ENCODE measurements at regions not wholly inside any gene's neighbourhood (a gene's known extent, or its start where the extent isn't known, plus 50 kb on each side); places are given as distances from the start of the nearest gene placed in this dataset.

DNA sequence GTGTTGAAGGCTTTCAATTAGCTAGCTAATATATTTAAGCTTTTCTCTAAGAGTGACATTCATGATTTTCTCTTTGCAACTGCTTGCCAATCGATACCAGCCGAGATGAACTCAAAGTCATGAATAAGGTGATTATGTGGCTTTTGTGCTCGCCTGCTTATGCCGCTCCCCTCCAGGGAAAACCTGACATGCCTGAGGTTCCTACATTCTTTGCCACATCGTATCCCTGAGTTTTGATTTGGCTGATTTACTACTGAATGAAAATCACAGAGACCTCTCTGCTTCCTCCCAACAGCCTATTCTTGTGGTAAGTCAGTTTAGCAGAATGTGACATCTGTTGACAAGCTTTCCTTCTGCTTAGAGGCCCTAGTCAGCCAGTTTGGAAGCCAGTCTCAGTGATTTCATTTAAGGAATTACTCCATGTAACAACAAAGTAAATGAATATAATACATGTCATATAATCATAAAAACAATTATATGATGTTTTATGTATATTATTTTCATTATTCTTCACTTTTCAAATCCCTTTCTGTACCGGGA, 513.4 kb downstream of the CSNK1G3 start:
- Histone ChIP-seq H3K79me2 (ENCODE audit: control insufficient read depth, insufficient read depth, low read length) (no peaks in the 10 kb centered on the region), H3K4me1 (ENCODE audit: control insufficient read depth, extremely low read depth, insufficient read depth, low read length) (no peaks in the 10 kb centered on the region), H3K27me3 (ENCODE audit: control insufficient read depth, extremely low read depth, insufficient read depth, low read length) (no peaks in the 10 kb centered on the region), H3K27ac (ENCODE audit: control insufficient read depth, insufficient read depth, low read length) (no peak overlapping the region), H3K9me3 (ENCODE audit: control insufficient read depth, low read depth, low read length) (no peaks in the 10 kb centered on the region), H3K4me2 (ENCODE audit: control insufficient read depth, extremely low read depth, insufficient read depth, low read depth, low read length) (no peak overlapping the region), H3K4me3 (ENCODE audit: control insufficient read depth in 2 of 3, extremely low read depth in 1 of 3, insufficient read depth in 2 of 3, low read depth in 1 of 3, low read length in 3 of 3) (no peak overlapping the region), H2AFZ (ENCODE audit: control insufficient read depth, low read length) (no peak overlapping the region), H3K9me1 (ENCODE audit: control insufficient read depth, extremely low read depth, insufficient read depth, low read length) (no peaks in the 10 kb centered on the region), H4K20me1 (ENCODE audit: control insufficient read depth, extremely low read depth, insufficient read depth, low read length) (no peaks in the 10 kb centered on the region), H3K9ac (ENCODE audit: control insufficient read depth, extremely low read depth, insufficient read depth, low read length) (no peak overlapping the region), H3K36me3 (ENCODE audit: control insufficient read depth in 2 of 2, extremely low read depth in 1 of 2, insufficient read depth in 2 of 2, low read length in 2 of 2) (no peaks in the 10 kb centered on the region)
- dilution Hi-C loops (cut with MboI; ENCODE audit: extremely low pct_ligation_motif_present, low sequenced_read_pairs), result no loop called here
- FAIRE-seq (no peak), DNase-seq (ENCODE audit: low read depth, low spot score) (no peak)
- no peak for TF ChIP-seq CTCF (optimal IDR thresholded peaks at IDR 0.05 in 1 of 3, IDR thresholded peaks at IDR 0.05 in 1 of 3, conservative IDR thresholded peaks at IDR 0.05 in 1 of 3; ENCODE audit: extremely low read depth in 1 of 3, insufficient read depth in 2 of 3, low read length in 3 of 3)
- TF ChIP-seq EZH2 (IDR thresholded peaks at IDR 0.05; ENCODE audit: low read length), result no peak

GRCh38 chr5:124022966-124023365, 511.0 kb downstream of the CSNK1G3 start:
- Histone ChIP-seq H3K9me1 (ENCODE audit: control insufficient read depth, extremely low read depth, insufficient read depth, low read length) (no peaks in the 10 kb centered on the region), H4K20me1 (ENCODE audit: control insufficient read depth, extremely low read depth, insufficient read depth, low read length) (no peaks in the 10 kb centered on the region), H3K27ac (ENCODE audit: control insufficient read depth, insufficient read depth, low read length) (no peak overlapping the region), H3K4me2 (ENCODE audit: control insufficient read depth, extremely low read depth, insufficient read depth, low read depth, low read length) (no peak overlapping the region), H3K9me3 (ENCODE audit: control insufficient read depth, low read depth, low read length) (no peaks in the 10 kb centered on the region), H3K79me2 (ENCODE audit: control insufficient read depth, insufficient read depth, low read length) (no peaks in the 10 kb centered on the region), H3K9ac (ENCODE audit: control insufficient read depth, extremely low read depth, insufficient read depth, low read length) (no peak overlapping the region), H2AFZ (ENCODE audit: control insufficient read depth, low read length) (no peak overlapping the region), H3K4me1 (ENCODE audit: control insufficient read depth, extremely low read depth, insufficient read depth, low read length) (no peaks in the 10 kb centered on the region), H3K36me3 (ENCODE audit: control insufficient read depth in 2 of 2, extremely low read depth in 1 of 2, insufficient read depth in 2 of 2, low read length in 2 of 2) (no peaks in the 10 kb centered on the region), H3K27me3 (ENCODE audit: control insufficient read depth, extremely low read depth, insufficient read depth, low read length) (no peaks in the 10 kb centered on the region), H3K4me3 (ENCODE audit: control insufficient read depth in 2 of 3, extremely low read depth in 1 of 3, insufficient read depth in 2 of 3, low read depth in 1 of 3, low read length in 3 of 3) (no peak overlapping the region)
- no peak for FAIRE-seq
- no peak for TF ChIP-seq CTCF (optimal IDR thresholded peaks at IDR 0.05 in 1 of 3, IDR thresholded peaks at IDR 0.05 in 1 of 3, conservative IDR thresholded peaks at IDR 0.05 in 1 of 3; ENCODE audit: extremely low read depth in 1 of 3, insufficient read depth in 2 of 3, low read length in 3 of 3)
- TF ChIP-seq EZH2 (IDR thresholded peaks at IDR 0.05; ENCODE audit: low read length), result no peak
- dilution Hi-C loops (cut with MboI; ENCODE audit: extremely low pct_ligation_motif_present, low sequenced_read_pairs), result no loop called here
- no peak for DNase-seq (ENCODE audit: low read depth, low spot score)

Data from keratinocyte (primary cell).